Immature natural killer cell (primary cell): ENCODE measurements at regions not wholly inside any gene's neighbourhood (a gene's known extent, or its start where the extent isn't known, plus 50 kb on each side); places are given as distances from the start of the nearest gene placed in this dataset.
"Not testable (repeated sequence)": the region's sequence is repeated elsewhere in the genome, so short reads cannot be mapped to it uniquely, and the experiment has no call there.

Experiments used
- DNase-seq, 3 donors: peaks; one replicate each; pipeline ENCODE4 v3.0.0; 2022; ENCODE audit warnings: mixed read lengths in 1 of 3
- H3K27ac Mint-ChIP-seq, 6 donors: one replicate each; pipeline ENCODE4 v1.8.0; 2020; ENCODE audit warnings: mixed read lengths in 6 of 6, mild to moderate bottlenecking in 5 of 6, inconsistent platforms in 4 of 6, moderate library complexity in 3 of 6
- H3K27me3 Mint-ChIP-seq, 3 donors: one replicate each; pipeline ENCODE4 v1.8.0; 2020 to 2021; ENCODE audit warnings: low read depth in 3 of 3, mild to moderate bottlenecking in 3 of 3, mixed read lengths in 3 of 3, moderate library complexity in 3 of 3, inconsistent platforms in 1 of 3
- H3K36me3 Mint-ChIP-seq, 3 donors: one replicate each; pipeline ENCODE4 v1.8.0; 2020; ENCODE audit warnings: mixed read lengths in 3 of 3, inconsistent platforms in 2 of 3, mild to moderate bottlenecking in 2 of 3
- H3K4me1 Mint-ChIP-seq, 2 donors: one replicate each; pipeline ENCODE4 v1.8.0; 2020; ENCODE audit warnings: inconsistent platforms in 2 of 2, mild to moderate bottlenecking in 2 of 2, mixed read lengths in 2 of 2, moderate library complexity in 1 of 2
- H3K4me3 Mint-ChIP-seq, 5 donors: one replicate each; pipeline ENCODE4 v1.8.0; 2020; ENCODE audit warnings: mild to moderate bottlenecking in 5 of 5, mixed read lengths in 5 of 5, inconsistent platforms in 3 of 5, moderate library complexity in 3 of 5
- H3K9me3 Mint-ChIP-seq, 6 donors: one replicate each; pipeline ENCODE4 v1.8.0; 2020; ENCODE audit warnings: mild to moderate bottlenecking in 6 of 6, mixed read lengths in 6 of 6, inconsistent platforms in 4 of 6, moderate library complexity in 3 of 6

- no peak overlapping the region for H3K27ac Mint-ChIP-seq
- H3K9me3 Mint-ChIP-seq: peaks cover 6 to 25% (median 14%) of the 10 kb centered on the region in 6 donors
- no peak overlapping the region for H3K4me3 Mint-ChIP-seq
- no peak for DNase-seq
- no peaks in the 10 kb centered on the region for H3K27me3 Mint-ChIP-seq
- no peaks in the 10 kb centered on the region for H3K4me1 Mint-ChIP-seq
- no peaks in the 10 kb centered on the region for H3K36me3 Mint-ChIP-seq
Observed at GRCh38 chr4:117014236-117014635, 71.1 kb downstream of the TRAM1L1 start.

DNA sequence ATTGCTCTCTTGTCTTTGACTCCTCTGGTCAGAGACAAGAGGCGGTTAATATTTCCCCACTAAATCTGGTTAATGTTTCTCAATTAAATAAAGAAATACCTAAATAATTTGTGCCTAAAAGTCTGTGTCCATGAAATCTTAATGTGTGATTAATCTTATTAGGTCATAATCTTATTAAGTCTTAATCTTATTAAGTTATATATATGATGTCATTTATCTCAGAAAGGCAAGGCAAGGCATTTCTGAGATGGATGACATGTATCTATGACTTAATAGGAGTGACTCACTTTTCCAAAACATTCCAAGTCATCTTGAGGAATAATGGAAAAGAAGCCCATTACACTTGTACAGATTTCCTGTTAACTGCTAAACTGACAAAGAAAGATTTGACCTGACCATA lies 74.7 kb downstream of the TRAM1L1 start:
- no peaks in the 10 kb centered on the region for H3K36me3 Mint-ChIP-seq

GRCh38 chr4:117001077-117001476 lies 84.3 kb downstream of the TRAM1L1 start:
- Mint-ChIP-seq H3K36me3 (no peaks in the 10 kb centered on the region), H3K4me1 (no peaks in the 10 kb centered on the region), H3K27ac (no peak overlapping the region), H3K4me3 (no peak overlapping the region), H3K27me3 (peaks cover 0 to 3% (median 0%) of the 10 kb centered on the region in 3 donors), H3K9me3 (peaks cover 2 to 35% (median 11%) of the 10 kb centered on the region in 6 donors)
- DNase-seq: no peak

More for the DNA sequence above, 74.7 kb downstream of the TRAM1L1 start:
- Mint-ChIP-seq H3K4me1 (no peaks in the 10 kb centered on the region), H3K27ac (no peak overlapping the region), H3K9me3 (peaks cover 3 to 35% (median 16%) of the 10 kb centered on the region in 6 donors), H3K4me3 (no peak overlapping the region), H3K27me3 (peaks cover 0 to 1% (median 0%) of the 10 kb centered on the region in 3 donors)
- no peak for DNase-seq

DNA sequence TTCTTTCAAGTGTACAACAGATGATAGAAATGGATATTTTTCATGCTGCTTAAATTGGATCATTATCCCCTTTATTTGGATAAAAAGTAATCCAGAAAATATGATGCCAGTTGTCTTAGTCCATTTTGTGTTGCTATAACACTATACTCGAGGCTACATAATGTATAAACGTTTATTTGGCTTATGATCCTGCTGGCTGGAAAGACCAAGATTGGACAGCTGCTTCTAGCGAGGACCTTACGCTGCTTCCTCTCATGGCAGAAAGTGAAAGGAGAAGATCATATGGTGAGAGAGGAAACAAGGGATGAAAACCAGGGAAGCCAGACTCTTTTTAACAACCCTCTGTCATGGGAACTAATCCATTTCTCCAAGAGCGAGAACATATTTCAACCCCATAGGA lies 102.7 kb downstream of the TRAM1L1 start:
- Mint-ChIP-seq H3K9me3 (peaks cover 4 to 36% (median 12%) of the 10 kb centered on the region in 6 donors), H3K27me3 (peaks cover 0 to 4% (median 0%) of the 10 kb centered on the region in 3 donors), H3K36me3 (no peaks in the 10 kb centered on the region), H3K27ac (no peak overlapping the region), H3K4me3 (no peak overlapping the region), H3K4me1 (no peaks in the 10 kb centered on the region)
- no peak for DNase-seq

DNA sequence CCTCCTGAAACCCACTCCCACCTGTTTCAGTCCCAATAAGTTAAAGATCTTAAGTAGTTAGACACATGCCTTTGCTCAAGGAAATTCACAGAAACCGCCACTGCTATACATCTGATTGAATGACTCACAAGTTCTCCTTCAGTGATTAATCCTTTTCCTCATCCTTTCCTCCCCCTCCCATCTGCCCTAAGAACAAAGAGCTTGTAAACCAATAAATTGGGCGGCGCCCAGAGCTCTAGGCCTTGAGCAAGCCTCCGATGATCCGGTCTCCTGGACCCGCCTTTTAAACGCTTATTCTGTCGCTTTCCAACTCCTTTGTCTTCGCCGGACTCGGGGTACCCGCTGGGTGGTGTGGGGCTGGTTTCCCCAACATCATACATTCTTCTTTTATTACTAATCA lies 104.9 kb downstream of the TRAM1L1 start:
- not testable (repeated sequence) for H3K27ac Mint-ChIP-seq, H3K4me3 Mint-ChIP-seq, H3K4me1 Mint-ChIP-seq, DNase-seq, H3K27me3 Mint-ChIP-seq, H3K36me3 Mint-ChIP-seq
- peaks cover 7 to 36% (median 11%) of the 10 kb centered on the region in 6 donors for H3K9me3 Mint-ChIP-seq

- H3K36me3 Mint-ChIP-seq: no peaks in the 10 kb centered on the region
- no peak for DNase-seq
- no peak overlapping the region for H3K4me3 Mint-ChIP-seq
- H3K27ac Mint-ChIP-seq: no peak overlapping the region
- no peaks in the 10 kb centered on the region for H3K27me3 Mint-ChIP-seq
- peaks cover 6 to 41% (median 8%) of the 10 kb centered on the region in 6 donors for H3K9me3 Mint-ChIP-seq
- no peaks in the 10 kb centered on the region for H3K4me1 Mint-ChIP-seq
Observed at GRCh38 chr4:116959045-116959444, 126.3 kb downstream of the TRAM1L1 start.

GRCh38 chr4:116953947-116954346 lies 131.4 kb downstream of the TRAM1L1 start:
- no peaks in the 10 kb centered on the region for H3K4me1 Mint-ChIP-seq
- H3K9me3 Mint-ChIP-seq: peaks cover 4 to 33% (median 13%) of the 10 kb centered on the region in 6 donors
- no peaks in the 10 kb centered on the region for H3K36me3 Mint-ChIP-seq
- H3K27ac Mint-ChIP-seq: no peak overlapping the region
- DNase-seq: no peak
- no peaks in the 10 kb centered on the region for H3K27me3 Mint-ChIP-seq
- no peak overlapping the region for H3K4me3 Mint-ChIP-seq

GRCh38 chr4:116952530-116953136 lies 132.7 kb downstream of the TRAM1L1 start:
- Mint-ChIP-seq H3K9me3 (peaks cover 4 to 22% (median 14%) of the 10 kb centered on the region in 6 donors), H3K27me3 (no peaks in the 10 kb centered on the region), H3K27ac (no peak overlapping the region), H3K4me3 (no peak overlapping the region), H3K4me1 (no peaks in the 10 kb centered on the region), H3K36me3 (no peaks in the 10 kb centered on the region)
- no peak for DNase-seq

GRCh38 chr4:116949856-116950255 lies 135.5 kb downstream of the TRAM1L1 start:
- Mint-ChIP-seq H3K27me3 (no peaks in the 10 kb centered on the region), H3K9me3 (peaks cover 0 to 31% (median 8%) of the 10 kb centered on the region in 6 donors), H3K27ac (no peak overlapping the region), H3K4me1 (no peaks in the 10 kb centered on the region), H3K36me3 (no peaks in the 10 kb centered on the region), H3K4me3 (no peak overlapping the region)
- DNase-seq: no peak

- Mint-ChIP-seq H3K4me3 (no peak overlapping the region), H3K27me3 (peaks cover 0 to 1% (median 0%) of the 10 kb centered on the region in 3 donors), H3K9me3 (peaks cover 1 to 27% (median 6%) of the 10 kb centered on the region in 6 donors), H3K27ac (no peak overlapping the region), H3K4me1 (no peaks in the 10 kb centered on the region), H3K36me3 (no peaks in the 10 kb centered on the region)
- no peak for DNase-seq
Observed at GRCh38 chr4:116942315-116942714, 143.1 kb downstream of the TRAM1L1 start.

DNA sequence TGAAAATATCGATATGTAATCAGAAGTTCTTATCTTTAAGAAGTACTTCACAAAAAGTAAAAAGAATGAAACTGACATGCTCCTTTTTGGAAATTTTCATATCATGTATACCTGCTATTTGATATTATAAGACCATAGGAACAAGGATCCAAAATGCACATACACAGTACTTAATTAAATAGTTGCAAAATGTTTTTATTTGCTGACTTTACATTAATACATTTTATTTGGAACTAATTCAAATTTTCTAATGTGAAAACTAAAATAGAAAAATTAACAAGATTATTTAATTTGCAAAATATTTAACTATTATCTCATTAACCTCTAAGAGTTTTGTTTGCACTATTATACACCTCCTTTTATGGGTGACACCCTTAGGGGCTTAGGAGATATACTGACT lies 155.0 kb downstream of the TRAM1L1 start:
- Mint-ChIP-seq H3K36me3 (no peaks in the 10 kb centered on the region), H3K27me3 (peaks cover 0 to 4% (median 2%) of the 10 kb centered on the region in 3 donors), H3K9me3 (peaks cover 4 to 21% (median 7%) of the 10 kb centered on the region in 6 donors), H3K27ac (no peak overlapping the region), H3K4me3 (no peak overlapping the region), H3K4me1 (no peaks in the 10 kb centered on the region)
- DNase-seq: no peak

GRCh38 chr4:116926631-116927295 lies 158.6 kb downstream of the TRAM1L1 start:
- Mint-ChIP-seq H3K4me1 (no peaks in the 10 kb centered on the region), H3K27ac (no peak overlapping the region), H3K36me3 (no peaks in the 10 kb centered on the region), H3K4me3 (no peak overlapping the region), H3K9me3 (peaks cover 4 to 10% (median 6%) of the 10 kb centered on the region in 6 donors), H3K27me3 (peaks cover 0 to 2% (median 0%) of the 10 kb centered on the region in 3 donors)
- DNase-seq: no peak

DNA sequence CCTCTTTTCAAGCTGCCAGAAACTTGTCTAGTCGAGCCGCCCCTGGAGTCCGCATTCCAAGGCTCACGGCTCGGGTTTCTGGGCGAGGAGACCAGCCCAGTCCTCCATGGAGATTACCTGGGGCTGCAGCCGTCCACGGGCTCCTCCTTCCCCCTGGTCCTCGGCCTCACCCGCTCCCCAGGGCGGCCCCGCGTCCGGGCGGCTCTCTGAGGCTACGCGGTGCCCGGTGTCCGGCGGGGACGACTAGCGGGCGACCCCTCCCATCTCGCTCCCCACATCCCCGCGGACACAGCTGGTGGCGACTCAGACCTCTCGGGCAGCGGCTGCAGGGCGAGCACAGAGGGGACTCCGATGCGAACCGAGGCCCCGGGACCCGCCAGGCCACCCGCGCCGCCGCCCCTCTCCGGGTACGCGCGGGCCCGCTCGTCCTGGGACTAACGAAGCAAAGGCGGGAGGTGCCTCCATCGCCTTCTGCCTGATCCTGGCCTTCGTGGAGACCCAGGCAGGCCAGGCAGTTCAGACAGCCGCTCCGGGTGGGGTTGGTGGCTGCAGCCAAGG lies 159.4 kb downstream of the TRAM1L1 start:
- H3K9me3 Mint-ChIP-seq: peaks cover 9 to 15% (median 11%) of the 10 kb centered on the region in 6 donors
- no peaks in the 10 kb centered on the region for H3K4me1 Mint-ChIP-seq
- no peak overlapping the region for H3K27ac Mint-ChIP-seq
- H3K36me3 Mint-ChIP-seq: no peaks in the 10 kb centered on the region
- DNase-seq: no peak
- peaks cover 0 to 3% (median 0%) of the 10 kb centered on the region in 3 donors for H3K27me3 Mint-ChIP-seq
- no peak overlapping the region for H3K4me3 Mint-ChIP-seq

DNA sequence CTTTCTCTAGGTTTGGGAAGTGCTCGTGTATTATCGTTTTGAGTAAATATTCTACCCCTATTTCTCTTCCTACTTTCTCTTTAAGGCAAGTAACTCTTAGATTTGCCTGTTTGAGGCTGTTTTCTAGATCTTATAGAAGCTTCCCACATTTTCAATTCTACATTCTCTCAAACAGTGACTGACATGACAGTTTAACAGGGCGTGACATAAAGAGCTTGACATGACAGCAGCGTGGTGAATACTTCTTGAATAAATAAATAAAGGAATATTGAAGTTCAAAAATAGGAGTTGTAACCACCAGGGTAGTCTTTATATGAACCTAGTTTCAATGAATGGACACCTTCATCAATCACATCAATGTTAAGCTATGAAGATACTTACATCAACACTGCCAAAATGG lies 162.0 kb downstream of the TRAM1L1 start:
- H3K27ac Mint-ChIP-seq: no peak overlapping the region
- DNase-seq: no peak
- no peaks in the 10 kb centered on the region for H3K4me1 Mint-ChIP-seq
- peaks cover 0 to 3% (median 0%) of the 10 kb centered on the region in 3 donors for H3K36me3 Mint-ChIP-seq
- peaks cover 9 to 37% (median 16%) of the 10 kb centered on the region in 6 donors for H3K9me3 Mint-ChIP-seq
- H3K4me3 Mint-ChIP-seq: no peak overlapping the region
- peaks cover 0 to 3% (median 1%) of the 10 kb centered on the region in 3 donors for H3K27me3 Mint-ChIP-seq
